ENCODE measurements at regions not wholly inside any gene's neighbourhood (a gene's known extent, or its start where the extent isn't known, plus 50 kb on each side); places are given as distances from the start of the nearest gene placed in this dataset.

- no peaks in the 10 kb centered on the region for H3K36me3 ChIP-seq (replicated peaks in 1 of 2; ENCODE audit: control insufficient read depth in 1 of 2, insufficient read depth in 2 of 2, low read length in 1 of 2)
- DNase-seq: no peak
- TF ChIP-seq JUND (IDR thresholded peaks at IDR 0.05): no peak
- no peak for TF ChIP-seq REST (IDR thresholded peaks at IDR 0.05; ENCODE audit: low read depth, low read length)
- no peak for TF ChIP-seq MEF2A (IDR thresholded peaks at IDR 0.05; ENCODE audit: borderline replicate concordance, low read depth)
- no peak for TF ChIP-seq GABPA (IDR thresholded peaks at IDR 0.05; ENCODE audit: low read depth)
- H3K4me2 ChIP-seq: no peak overlapping the region
- no peak overlapping the region for H3K4me3 ChIP-seq (ENCODE audit: low read depth in 2 of 2, low read length in 1 of 2)
- H2AFZ ChIP-seq (ENCODE audit: low read depth): no peak overlapping the region
- H3K27ac ChIP-seq (ENCODE audit: low read depth in 2 of 2, low read length in 1 of 2): no peak overlapping the region
- H3K27me3 ChIP-seq (ENCODE audit: insufficient read depth): no peaks in the 10 kb centered on the region
- ChIA-PET POLR2A (no interaction called here), CTCF (no interaction called here)
- H3K4me1 ChIP-seq (ENCODE audit: control insufficient read depth in 1 of 2, insufficient read depth in 2 of 2, low read depth in 1 of 2, low read length in 1 of 2): no peaks in the 10 kb centered on the region
- 32% methylated on average over 1 of the region's 1 CpG for WGBS (ENCODE audit: low lambda C conversion rate)
- H3K9ac ChIP-seq: no peak overlapping the region
- H3K9me3 ChIP-seq: no peaks in the 10 kb centered on the region
- no peaks in the 10 kb centered on the region for H3K79me2 ChIP-seq (ENCODE audit: insufficient read depth)
- no peaks in the 10 kb centered on the region for H4K20me1 ChIP-seq (ENCODE audit: insufficient read depth)
- no peaks in the 10 kb centered on the region for H3F3A ChIP-seq (replicated peaks; ENCODE audit: insufficient read depth)
- H3K9me2 ChIP-seq: no peaks in the 10 kb centered on the region
Observed at GRCh38 chr13:68275758-68276157, 1045.6 kb upstream of the PCDH9 start.

- Histone ChIP-seq H3K27ac (ENCODE audit: low read depth in 2 of 2, low read length in 1 of 2) (no peak overlapping the region), H4K20me1 (ENCODE audit: insufficient read depth) (no peaks in the 10 kb centered on the region), H3F3A (replicated peaks; ENCODE audit: insufficient read depth) (no peaks in the 10 kb centered on the region), H3K27me3 (ENCODE audit: insufficient read depth) (no peaks in the 10 kb centered on the region), H3K79me2 (ENCODE audit: insufficient read depth) (no peaks in the 10 kb centered on the region), H2AFZ (ENCODE audit: low read depth) (no peak overlapping the region), H3K9me3 (no peaks in the 10 kb centered on the region), H3K4me2 (no peak overlapping the region), H3K9me2 (no peaks in the 10 kb centered on the region), H3K36me3 (replicated peaks in 1 of 2; ENCODE audit: control insufficient read depth in 1 of 2, insufficient read depth in 2 of 2, low read length in 1 of 2) (no peaks in the 10 kb centered on the region), H3K4me1 (ENCODE audit: control insufficient read depth in 1 of 2, insufficient read depth in 2 of 2, low read depth in 1 of 2, low read length in 1 of 2) (no peaks in the 10 kb centered on the region), H3K9ac (no peak overlapping the region), H3K4me3 (ENCODE audit: low read depth in 2 of 2, low read length in 1 of 2) (no peak overlapping the region)
- ChIA-PET CTCF (no interaction called here), POLR2A (no interaction called here)
- no peak for TF ChIP-seq REST (IDR thresholded peaks at IDR 0.05; ENCODE audit: low read depth, low read length)
- TF ChIP-seq NFIC (IDR thresholded peaks at IDR 0.05; ENCODE audit: borderline replicate concordance): no peak
- no peak for DNase-seq
- WGBS (ENCODE audit: low lambda C conversion rate): 78% methylated on average over 11 of the region's 14 CpGs
Observed at GRCh38 chr13:68272652-68273051, 1042.5 kb upstream of the PCDH9 start.

Data from SK-N-SH (cell line).